Ascending aorta (tissue), 2 donors: ENCODE measurements at regions not wholly inside any gene's neighbourhood (a gene's known extent, or its start where the extent isn't known, plus 50 kb on each side); places are given as distances from the start of the nearest gene placed in this dataset.
"Not testable (repeated sequence)": the region's sequence is repeated elsewhere in the genome, so short reads cannot be mapped to it uniquely, and the experiment has no call there.

Experiments used
- DNase-seq, 2 donors: peaks; one replicate each; pipeline ENCODE4 v3.0.0-alpha.2; 2019; ENCODE audit warnings: low spot score in 2 of 2
- H3K27ac ChIP-seq, 2 donors: fragments of 200-600 bp; sonication (generic); one replicate each; pipeline ENCODE4 v1.5.1; 2016 to 2017; ENCODE audit warnings: mild to moderate bottlenecking in 1 of 2
- H3K27me3 ChIP-seq: fragments of 200-600 bp; sonication (generic); one replicate; pipeline ENCODE4 v1.5.1; 2017
- H3K36me3 ChIP-seq, 2 donors: fragments of 200-600 bp; sonication (generic); one replicate each; pipeline ENCODE4 v1.5.1; 2016
- H3K4me1 ChIP-seq, 2 donors: fragments of 200-600 bp; sonication (generic); one replicate each; pipeline ENCODE4 v1.5.1; 2016 to 2017; ENCODE audit warnings: mild to moderate bottlenecking in 1 of 2
- H3K4me3 ChIP-seq, 2 donors: fragments of 200-600 bp; sonication (generic); one replicate each; pipeline ENCODE4 v1.5.1; 2016 to 2017; ENCODE audit warnings: mild to moderate bottlenecking in 1 of 2
- H3K9me3 ChIP-seq, 2 donors: fragments of 200-600 bp; sonication (generic); one replicate each; pipeline ENCODE4 v1.5.1; 2016
- intact Hi-C: fragments of 100-400 bp; cut with DNase I; formaldehyde crosslinking; loops from one replicate; pipeline ENCODE4 v1.15.1; 2023
- TF ChIP-seq, protein P1 (sequence below), 3 experiments: fragments of 200-600 bp in 2 of 3; fragments of 450-650 bp in 1 of 3; sonication (generic) in 2 of 3; IDR thresholded peaks; one replicate each; pipeline ENCODE4 v1.5.1; 2016 to 2019; ENCODE audit warnings: antibody characterized with exemption in 3 of 3, mild to moderate bottlenecking in 1 of 3, moderate library complexity in 1 of 3

DNA sequence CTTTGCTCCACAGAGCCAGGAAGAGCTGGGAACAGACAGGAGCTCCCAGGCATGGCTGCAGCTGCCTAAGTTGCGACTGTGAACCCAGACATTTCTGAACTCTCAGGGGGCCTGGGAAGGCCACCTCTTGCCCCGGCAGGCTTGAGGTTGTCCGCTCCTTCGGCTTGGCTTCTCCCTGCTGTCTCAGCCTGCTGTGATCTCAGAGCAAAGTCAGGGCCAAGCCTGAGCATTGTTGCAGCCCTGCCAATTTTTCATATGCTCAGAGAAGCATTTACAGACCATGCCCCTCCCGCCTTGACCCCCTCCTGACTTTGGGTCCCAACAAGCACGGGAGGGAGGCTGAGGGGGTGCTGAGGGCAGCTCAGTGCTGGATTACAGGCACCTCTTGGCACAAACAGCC is 1439.1 kb upstream of the FLRT2 start:
- Histone ChIP-seq H3K27me3 (no peaks in the 10 kb centered on the region), H3K4me3 (no peak overlapping the region), H3K27ac (no peak overlapping the region), H3K9me3 (no peaks in the 10 kb centered on the region), H3K36me3 (no peaks in the 10 kb centered on the region), H3K4me1 (no peaks in the 10 kb centered on the region)
- DNase-seq, result no peak
- intact Hi-C loops, result no loop called here
- TF ChIP-seq, protein P1, sequence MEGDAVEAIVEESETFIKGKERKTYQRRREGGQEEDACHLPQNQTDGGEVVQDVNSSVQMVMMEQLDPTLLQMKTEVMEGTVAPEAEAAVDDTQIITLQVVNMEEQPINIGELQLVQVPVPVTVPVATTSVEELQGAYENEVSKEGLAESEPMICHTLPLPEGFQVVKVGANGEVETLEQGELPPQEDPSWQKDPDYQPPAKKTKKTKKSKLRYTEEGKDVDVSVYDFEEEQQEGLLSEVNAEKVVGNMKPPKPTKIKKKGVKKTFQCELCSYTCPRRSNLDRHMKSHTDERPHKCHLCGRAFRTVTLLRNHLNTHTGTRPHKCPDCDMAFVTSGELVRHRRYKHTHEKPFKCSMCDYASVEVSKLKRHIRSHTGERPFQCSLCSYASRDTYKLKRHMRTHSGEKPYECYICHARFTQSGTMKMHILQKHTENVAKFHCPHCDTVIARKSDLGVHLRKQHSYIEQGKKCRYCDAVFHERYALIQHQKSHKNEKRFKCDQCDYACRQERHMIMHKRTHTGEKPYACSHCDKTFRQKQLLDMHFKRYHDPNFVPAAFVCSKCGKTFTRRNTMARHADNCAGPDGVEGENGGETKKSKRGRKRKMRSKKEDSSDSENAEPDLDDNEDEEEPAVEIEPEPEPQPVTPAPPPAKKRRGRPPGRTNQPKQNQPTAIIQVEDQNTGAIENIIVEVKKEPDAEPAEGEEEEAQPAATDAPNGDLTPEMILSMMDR (IDR thresholded peaks at IDR 0.05), result no peak

DNA sequence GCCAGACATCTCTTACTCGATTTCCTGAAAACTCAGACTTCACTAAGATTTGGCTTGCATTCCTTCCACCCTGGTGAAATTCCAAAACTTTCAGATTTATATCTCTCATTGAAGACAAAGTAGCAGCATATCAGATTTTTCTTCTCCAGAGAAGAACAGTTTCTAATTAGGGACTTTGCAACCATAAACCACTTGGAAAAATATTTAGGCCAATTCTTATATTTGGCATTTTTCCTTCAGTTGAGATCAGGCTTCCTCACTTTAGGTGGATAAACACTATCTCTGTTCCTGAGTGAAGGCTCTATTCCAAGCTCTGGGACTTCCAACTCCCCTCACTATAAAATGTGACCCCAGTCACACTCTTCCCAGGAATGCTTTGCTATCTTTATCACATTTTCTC is 1434.3 kb upstream of the FLRT2 start:
- DNase-seq, result no peak
- no peaks in the 10 kb centered on the region for H3K4me1 ChIP-seq
- H3K36me3 ChIP-seq, result no peaks in the 10 kb centered on the region
- H3K4me3 ChIP-seq, result no peak overlapping the region
- no peaks in the 10 kb centered on the region for H3K9me3 ChIP-seq
- TF ChIP-seq, protein P1 (IDR thresholded peaks at IDR 0.05), result no peak
- no peaks in the 10 kb centered on the region for H3K27me3 ChIP-seq
- no peak overlapping the region for H3K27ac ChIP-seq
- intact Hi-C loops, result no loop called here

DNA sequence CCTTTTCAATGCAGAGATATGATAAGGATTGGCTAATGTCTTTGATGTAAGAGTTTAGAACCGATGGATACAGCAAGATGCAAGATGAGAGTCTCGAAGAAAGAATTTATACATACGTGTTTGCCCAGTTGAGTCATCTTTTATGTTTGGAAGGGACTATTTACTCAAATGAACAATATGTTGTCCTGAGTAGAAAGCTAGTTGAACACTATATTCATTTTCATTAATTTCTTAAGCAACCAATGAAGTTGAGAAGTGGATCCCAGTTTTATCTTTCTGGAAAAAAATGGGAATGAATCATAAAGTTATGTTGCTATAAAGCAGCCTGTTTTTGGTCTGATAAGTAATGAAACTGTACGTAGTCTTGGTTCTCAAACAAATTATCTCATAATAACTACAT is 1431.7 kb upstream of the FLRT2 start:
- Histone ChIP-seq H3K27ac (no peak overlapping the region), H3K4me3 (no peak overlapping the region), H3K27me3 (no peaks in the 10 kb centered on the region), H3K9me3 (no peaks in the 10 kb centered on the region), H3K36me3 (no peaks in the 10 kb centered on the region), H3K4me1 (no peaks in the 10 kb centered on the region)
- no peak for DNase-seq
- intact Hi-C loops, result no loop called here
- TF ChIP-seq, protein P1 (IDR thresholded peaks at IDR 0.05), result no peak

DNA sequence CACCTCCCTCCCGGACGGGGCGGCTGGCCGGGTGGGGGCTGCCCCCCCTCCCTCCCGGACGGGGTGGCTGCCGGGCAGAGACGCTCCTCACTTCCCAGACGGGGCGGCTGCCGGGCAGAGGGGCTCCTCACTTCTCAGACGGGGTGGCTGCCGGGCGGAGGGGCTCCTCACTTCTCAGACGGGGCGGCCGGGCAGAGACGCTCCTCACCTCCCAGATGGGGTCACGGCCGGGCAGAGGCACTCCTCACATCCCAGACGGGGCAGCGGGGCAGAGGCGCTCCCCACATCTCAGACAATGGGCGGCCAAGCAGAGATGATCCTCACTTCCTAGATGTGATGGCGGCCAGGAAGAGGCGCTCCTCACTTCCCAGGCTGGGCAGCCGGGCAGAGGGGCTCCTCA is 1430.4 kb upstream of the FLRT2 start:
- H3K9me3 ChIP-seq, H3K4me1 ChIP-seq, H3K4me3 ChIP-seq, H3K27ac ChIP-seq, intact Hi-C loops, H3K36me3 ChIP-seq, DNase-seq, H3K27me3 ChIP-seq: not testable (repeated sequence)

DNA sequence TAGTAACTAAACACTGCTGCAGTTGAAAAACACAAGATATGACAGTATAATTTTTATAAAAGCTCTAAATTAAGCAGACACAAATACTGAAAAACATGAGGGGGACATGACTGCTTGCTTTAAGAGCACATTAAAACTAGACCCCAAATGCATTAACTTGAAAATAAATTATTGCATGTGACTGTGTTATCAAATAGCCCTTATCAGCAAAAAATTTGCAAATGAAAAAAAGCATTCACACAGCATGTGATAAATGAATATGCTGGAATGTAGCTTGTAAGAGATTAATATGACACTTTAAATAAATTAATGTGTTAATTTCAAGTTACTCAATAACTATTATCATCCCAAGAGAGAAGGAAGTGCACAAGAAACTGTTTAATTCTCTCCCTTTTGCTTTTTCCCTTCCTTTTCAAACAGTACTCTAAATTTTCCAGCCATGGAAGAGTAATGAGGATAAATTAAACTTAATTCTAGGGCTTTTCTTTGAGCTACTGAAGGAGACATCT is 1422.1 kb upstream of the FLRT2 start:
- Histone ChIP-seq H3K4me1 (no peaks in the 10 kb centered on the region), H3K4me3 (no peak overlapping the region), H3K9me3 (no peaks in the 10 kb centered on the region), H3K27ac (no peak overlapping the region), H3K27me3 (no peaks in the 10 kb centered on the region), H3K36me3 (no peaks in the 10 kb centered on the region)
- TF ChIP-seq, protein P1 (IDR thresholded peaks at IDR 0.05), result no peak
- intact Hi-C loops, result no loop called here
- DNase-seq, result no peak

DNA sequence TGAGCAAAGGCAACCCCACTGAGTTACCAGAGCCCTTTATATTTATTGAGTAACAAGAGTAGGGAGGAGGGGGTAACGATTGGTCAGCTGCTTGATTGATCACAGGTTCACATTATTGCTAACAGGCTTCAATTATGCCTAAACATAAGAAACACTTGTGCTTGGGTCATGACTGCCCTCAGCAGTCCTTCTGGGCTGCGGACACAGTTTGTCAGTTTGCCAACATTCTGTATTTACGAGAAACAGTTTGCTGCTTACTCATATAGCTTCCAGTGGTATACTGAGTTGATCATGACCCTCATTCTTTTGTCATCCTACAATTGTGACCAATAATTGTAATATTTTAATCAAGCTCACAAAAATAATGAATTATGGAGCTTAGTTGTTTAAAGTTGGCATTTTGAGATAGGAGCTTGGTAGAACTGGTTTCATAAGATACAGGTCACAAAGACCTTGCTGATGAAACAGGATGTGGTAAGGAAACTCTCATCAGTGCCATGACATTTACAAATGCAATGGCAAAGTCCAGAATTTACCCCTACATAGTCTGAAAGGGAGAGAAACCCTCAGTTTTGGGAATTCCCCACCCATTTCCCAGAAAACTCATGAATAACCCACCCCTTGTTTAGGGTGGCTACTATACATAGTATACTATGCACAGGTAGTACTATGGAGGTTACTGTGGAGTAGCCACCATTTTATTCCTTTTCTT is 1421.0 kb upstream of the FLRT2 start:
- Histone ChIP-seq H3K27me3 (no peaks in the 10 kb centered on the region), H3K27ac (no peak overlapping the region), H3K36me3 (no peaks in the 10 kb centered on the region), H3K4me1 (no peaks in the 10 kb centered on the region), H3K4me3 (no peak overlapping the region), H3K9me3 (no peaks in the 10 kb centered on the region)
- TF ChIP-seq, protein P1 (IDR thresholded peaks at IDR 0.05), result no peak
- no peak for DNase-seq
- intact Hi-C loops, result no loop called here
